Uterus (tissue), 2 donors: ENCODE measurements at regions not wholly inside any gene's neighbourhood (a gene's known extent, or its start where the extent isn't known, plus 50 kb on each side); places are given as distances from the start of the nearest gene placed in this dataset.

Experiments
- POLR2A ChIP-seq, 2 donors: fragments of 450-650 bp; IDR thresholded peaks; one replicate each; pipeline ENCODE4 v1.6.1; 2016; ENCODE audit warnings: antibody characterized with exemption in 2 of 2, mild to moderate bottlenecking in 1 of 2, moderate library complexity in 1 of 2
- TF ChIP-seq, protein P1 (sequence below), 4 experiments: fragments of 200-600 bp in 2 of 4; fragments of 450-650 bp in 2 of 4; sonication (generic) in 2 of 4; IDR thresholded peaks; one replicate each; pipeline ENCODE4 v1.5.1; 2016 to 2019; ENCODE audit warnings: antibody characterized with exemption in 4 of 4, mild to moderate bottlenecking in 2 of 4, moderate library complexity in 1 of 4

DNA sequence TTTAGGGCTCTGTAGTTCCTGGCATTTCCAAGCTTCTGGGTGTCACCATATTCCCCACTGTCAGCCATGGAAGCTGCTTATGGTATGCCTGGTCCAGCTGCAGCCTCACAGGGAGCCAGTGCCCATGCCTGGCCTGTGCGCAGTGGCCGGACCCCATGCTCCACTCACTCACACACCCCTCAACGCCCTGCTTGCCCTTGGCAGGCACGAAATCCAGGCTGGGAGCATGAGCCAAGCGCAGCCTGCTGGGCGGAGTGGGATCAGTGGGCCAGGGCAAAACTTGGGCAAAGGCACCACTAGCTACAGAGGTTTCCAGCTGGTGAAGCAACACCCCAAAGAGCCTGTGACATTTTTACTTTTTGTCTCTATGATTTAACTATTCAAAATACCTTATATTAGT is 520.4 kb downstream of the RWDD3 start:
- TF ChIP-seq, protein P1, sequence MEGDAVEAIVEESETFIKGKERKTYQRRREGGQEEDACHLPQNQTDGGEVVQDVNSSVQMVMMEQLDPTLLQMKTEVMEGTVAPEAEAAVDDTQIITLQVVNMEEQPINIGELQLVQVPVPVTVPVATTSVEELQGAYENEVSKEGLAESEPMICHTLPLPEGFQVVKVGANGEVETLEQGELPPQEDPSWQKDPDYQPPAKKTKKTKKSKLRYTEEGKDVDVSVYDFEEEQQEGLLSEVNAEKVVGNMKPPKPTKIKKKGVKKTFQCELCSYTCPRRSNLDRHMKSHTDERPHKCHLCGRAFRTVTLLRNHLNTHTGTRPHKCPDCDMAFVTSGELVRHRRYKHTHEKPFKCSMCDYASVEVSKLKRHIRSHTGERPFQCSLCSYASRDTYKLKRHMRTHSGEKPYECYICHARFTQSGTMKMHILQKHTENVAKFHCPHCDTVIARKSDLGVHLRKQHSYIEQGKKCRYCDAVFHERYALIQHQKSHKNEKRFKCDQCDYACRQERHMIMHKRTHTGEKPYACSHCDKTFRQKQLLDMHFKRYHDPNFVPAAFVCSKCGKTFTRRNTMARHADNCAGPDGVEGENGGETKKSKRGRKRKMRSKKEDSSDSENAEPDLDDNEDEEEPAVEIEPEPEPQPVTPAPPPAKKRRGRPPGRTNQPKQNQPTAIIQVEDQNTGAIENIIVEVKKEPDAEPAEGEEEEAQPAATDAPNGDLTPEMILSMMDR (IDR thresholded peaks at IDR 0.05): no peak
- no peak for TF ChIP-seq POLR2A (IDR thresholded peaks at IDR 0.05)
